ENCODE measurements at regions not wholly inside any gene's neighbourhood (a gene's known extent, or its start where the extent isn't known, plus 50 kb on each side); places are given as distances from the start of the nearest gene placed in this dataset.

- H3K9me3 ChIP-seq (ENCODE audit: control insufficient read depth in 2 of 2, insufficient read depth in 1 of 2, low read length in 1 of 2) = no peaks in the 10 kb centered on the region
- no peak overlapping the region for H3K4me3 ChIP-seq (ENCODE audit: low read length in 2 of 2)
- no peak overlapping the region for H3K27ac ChIP-seq (ENCODE audit: low read depth in 1 of 2, low read length in 1 of 2)
- no peak for DNase-seq (ENCODE audit: low read depth in 6 of 9, low spot score in 9 of 9)
- WGBS = 6% methylated on average over 3 of the region's 3 CpGs
- H3K4me1 ChIP-seq (ENCODE audit: control insufficient read depth in 2 of 2, insufficient read depth in 2 of 2, low read length in 2 of 2) = no peaks in the 10 kb centered on the region
- no peaks in the 10 kb centered on the region for H3K27me3 ChIP-seq (ENCODE audit: control insufficient read depth in 2 of 2, insufficient read depth in 1 of 2, low read length in 1 of 2)
- no peaks in the 10 kb centered on the region for H3K36me3 ChIP-seq (ENCODE audit: control insufficient read depth in 2 of 2, insufficient read depth in 2 of 2, low read length in 1 of 2)
Observed at GRCh38 chr16:48047720-48048119, 108.1 kb downstream of the ABCC12 start.

- Histone ChIP-seq H3K4me1 (ENCODE audit: control insufficient read depth in 2 of 2, insufficient read depth in 2 of 2, low read length in 2 of 2) (no peaks in the 10 kb centered on the region), H3K9me3 (ENCODE audit: control insufficient read depth in 2 of 2, insufficient read depth in 1 of 2, low read length in 1 of 2) (no peaks in the 10 kb centered on the region), H3K4me3 (ENCODE audit: low read length in 2 of 2) (no peak overlapping the region), H3K27ac (ENCODE audit: low read depth in 1 of 2, low read length in 1 of 2) (no peak overlapping the region), H3K36me3 (ENCODE audit: control insufficient read depth in 2 of 2, insufficient read depth in 2 of 2, low read length in 1 of 2) (no peaks in the 10 kb centered on the region), H3K27me3 (ENCODE audit: control insufficient read depth in 2 of 2, insufficient read depth in 1 of 2, low read length in 1 of 2) (no peaks in the 10 kb centered on the region)
- no peak for DNase-seq (ENCODE audit: low read depth in 6 of 9, low spot score in 9 of 9)
- 74% methylated on average over 3 of the region's 3 CpGs for WGBS
Observed at GRCh38 chr16:48047241-48047640, 108.6 kb downstream of the ABCC12 start.

- Histone ChIP-seq H3K9me3 (ENCODE audit: control insufficient read depth in 2 of 2, insufficient read depth in 1 of 2, low read length in 1 of 2) (no peaks in the 10 kb centered on the region), H3K36me3 (ENCODE audit: control insufficient read depth in 2 of 2, insufficient read depth in 2 of 2, low read length in 1 of 2) (no peaks in the 10 kb centered on the region), H3K27ac (ENCODE audit: low read depth in 1 of 2, low read length in 1 of 2) (no peak overlapping the region), H3K4me3 (ENCODE audit: low read length in 2 of 2) (no peak overlapping the region), H3K27me3 (ENCODE audit: control insufficient read depth in 2 of 2, insufficient read depth in 1 of 2, low read length in 1 of 2) (no peaks in the 10 kb centered on the region), H3K4me1 (ENCODE audit: control insufficient read depth in 2 of 2, insufficient read depth in 2 of 2, low read length in 2 of 2) (no peaks in the 10 kb centered on the region)
- DNase-seq (ENCODE audit: low read depth in 6 of 9, low spot score in 9 of 9) = no peak
- 92% methylated on average over 1 of the region's 1 CpG for WGBS
Observed at GRCh38 chr16:48044117-48044516, 111.7 kb downstream of the ABCC12 start.

DNA sequence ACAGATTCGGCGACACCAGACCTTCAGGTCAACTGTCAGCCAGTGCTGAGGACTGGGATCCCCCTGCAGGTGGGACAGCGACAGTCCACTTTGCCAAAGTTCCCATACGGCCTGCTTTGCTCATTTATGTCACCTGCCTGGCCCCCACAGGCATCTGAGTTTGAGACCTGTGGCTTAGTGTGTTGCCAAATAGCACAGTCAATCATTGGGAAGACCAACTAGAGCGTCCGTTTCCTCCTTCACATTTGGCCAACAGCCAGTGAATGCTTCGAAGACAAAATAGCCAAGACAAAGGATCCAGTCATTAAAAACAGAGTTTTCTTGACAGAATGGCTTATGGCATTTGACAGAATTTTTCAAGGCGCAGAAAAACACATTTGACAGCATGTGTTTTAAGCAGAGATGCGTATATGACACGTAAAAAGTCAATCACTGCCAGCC, 113.8 kb downstream of the ABCC12 start:
- Histone ChIP-seq H3K36me3 (ENCODE audit: control insufficient read depth in 2 of 2, insufficient read depth in 2 of 2, low read length in 1 of 2) (no peaks in the 10 kb centered on the region), H3K4me3 (ENCODE audit: low read length in 2 of 2) (no peak overlapping the region), H3K27me3 (ENCODE audit: control insufficient read depth in 2 of 2, insufficient read depth in 1 of 2, low read length in 1 of 2) (no peaks in the 10 kb centered on the region), H3K27ac (ENCODE audit: low read depth in 1 of 2, low read length in 1 of 2) (no peak overlapping the region), H3K9me3 (ENCODE audit: control insufficient read depth in 2 of 2, insufficient read depth in 1 of 2, low read length in 1 of 2) (no peaks in the 10 kb centered on the region), H3K4me1 (ENCODE audit: control insufficient read depth in 2 of 2, insufficient read depth in 2 of 2, low read length in 2 of 2) (no peaks in the 10 kb centered on the region)
- 72% methylated on average over 10 of the region's 10 CpGs for WGBS
- no peak for DNase-seq (ENCODE audit: low read depth in 6 of 9, low spot score in 9 of 9)

DNA sequence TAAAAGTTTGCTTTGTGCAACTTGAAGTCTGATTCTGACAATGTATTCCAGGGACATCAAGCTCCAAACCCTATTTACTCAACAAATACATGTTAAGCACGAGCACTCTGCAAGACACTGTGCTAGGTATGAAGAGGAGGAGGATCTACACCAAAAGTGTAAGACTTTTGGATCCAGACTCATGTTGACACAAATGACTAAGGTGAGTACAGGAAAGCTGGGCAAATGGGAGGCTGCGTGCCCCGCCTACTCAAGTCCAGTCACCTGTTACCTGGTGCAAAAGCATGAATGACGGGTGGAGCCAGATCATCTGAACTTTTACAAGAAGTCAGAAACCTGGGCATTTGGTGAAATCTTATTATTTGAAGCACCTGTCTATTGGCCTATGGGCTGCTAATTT, 120.7 kb downstream of the ABCC12 start:
- 94% methylated on average over 4 of the region's 4 CpGs for WGBS
- Histone ChIP-seq H3K36me3 (ENCODE audit: control insufficient read depth in 2 of 2, insufficient read depth in 2 of 2, low read length in 1 of 2) (no peaks in the 10 kb centered on the region), H3K9me3 (ENCODE audit: control insufficient read depth in 2 of 2, insufficient read depth in 1 of 2, low read length in 1 of 2) (no peaks in the 10 kb centered on the region), H3K4me3 (ENCODE audit: low read length in 2 of 2) (no peak overlapping the region), H3K4me1 (ENCODE audit: control insufficient read depth in 2 of 2, insufficient read depth in 2 of 2, low read length in 2 of 2) (no peaks in the 10 kb centered on the region), H3K27ac (ENCODE audit: low read depth in 1 of 2, low read length in 1 of 2) (no peak overlapping the region), H3K27me3 (ENCODE audit: control insufficient read depth in 2 of 2, insufficient read depth in 1 of 2, low read length in 1 of 2) (no peaks in the 10 kb centered on the region)
- no peak for DNase-seq (ENCODE audit: low read depth in 6 of 9, low spot score in 9 of 9)

GRCh38 chr16:48030926-48031325, 124.9 kb downstream of the ABCC12 start:
- no peaks in the 10 kb centered on the region for H3K27me3 ChIP-seq (ENCODE audit: control insufficient read depth in 2 of 2, insufficient read depth in 1 of 2, low read length in 1 of 2)
- 93% methylated on average over 6 of the region's 6 CpGs for WGBS
- no peaks in the 10 kb centered on the region for H3K9me3 ChIP-seq (ENCODE audit: control insufficient read depth in 2 of 2, insufficient read depth in 1 of 2, low read length in 1 of 2)
- H3K4me1 ChIP-seq (ENCODE audit: control insufficient read depth in 2 of 2, insufficient read depth in 2 of 2, low read length in 2 of 2) = no peaks in the 10 kb centered on the region
- no peak for DNase-seq (ENCODE audit: low read depth in 6 of 9, low spot score in 9 of 9)
- H3K27ac ChIP-seq (ENCODE audit: low read depth in 1 of 2, low read length in 1 of 2) = no peak overlapping the region
- no peak overlapping the region for H3K4me3 ChIP-seq (ENCODE audit: low read length in 2 of 2)
- H3K36me3 ChIP-seq (ENCODE audit: control insufficient read depth in 2 of 2, insufficient read depth in 2 of 2, low read length in 1 of 2) = no peaks in the 10 kb centered on the region

DNA sequence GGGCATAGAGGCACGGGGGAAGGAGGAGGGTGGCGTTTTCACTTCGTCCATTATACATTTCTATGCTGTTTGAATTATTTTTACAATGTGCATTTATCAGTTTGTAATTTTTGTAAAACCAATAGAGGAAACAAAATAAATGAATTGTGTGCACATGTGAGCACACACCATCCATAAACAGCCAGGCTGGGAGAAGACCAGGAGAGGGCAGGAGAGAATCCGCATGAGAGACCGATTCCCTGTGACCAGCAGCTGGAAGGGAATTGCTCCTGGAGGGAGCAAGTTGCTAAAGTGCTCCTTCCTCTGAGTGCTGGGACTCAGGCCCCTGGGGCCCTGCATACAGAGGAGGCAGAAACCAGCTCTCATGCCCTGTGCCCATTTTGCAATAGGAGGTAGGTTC, 126.0 kb downstream of the ABCC12 start:
- 92% methylated on average over 5 of the region's 5 CpGs for WGBS
- H3K27ac ChIP-seq (ENCODE audit: low read depth in 1 of 2, low read length in 1 of 2) = no peak overlapping the region

DNA sequence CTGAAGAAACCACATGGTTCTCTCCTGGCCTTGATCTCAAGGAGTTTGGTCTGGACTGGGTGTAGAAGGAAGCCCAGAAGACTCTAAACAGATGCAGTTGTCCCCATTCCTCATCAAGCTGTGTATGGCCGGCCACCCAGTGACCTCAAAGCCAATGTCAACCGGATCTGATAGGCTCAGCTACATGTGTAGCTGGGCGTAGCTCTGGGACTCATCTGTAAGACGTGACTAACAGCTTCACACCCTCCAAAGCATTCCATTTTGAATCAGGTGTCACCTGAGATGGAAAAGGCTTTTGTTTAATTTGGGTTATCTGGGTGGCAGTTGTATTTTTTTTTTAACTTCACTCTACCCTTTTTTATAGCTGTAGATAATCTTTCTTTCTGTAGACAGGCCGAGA, 130.4 kb downstream of the ABCC12 start:
- Histone ChIP-seq H3K27ac (ENCODE audit: low read depth in 1 of 2, low read length in 1 of 2) (no peak overlapping the region), H3K9me3 (ENCODE audit: control insufficient read depth in 2 of 2, insufficient read depth in 1 of 2, low read length in 1 of 2) (no peaks in the 10 kb centered on the region), H3K27me3 (ENCODE audit: control insufficient read depth in 2 of 2, insufficient read depth in 1 of 2, low read length in 1 of 2) (no peaks in the 10 kb centered on the region), H3K4me1 (ENCODE audit: control insufficient read depth in 2 of 2, insufficient read depth in 2 of 2, low read length in 2 of 2) (no peaks in the 10 kb centered on the region), H3K36me3 (ENCODE audit: control insufficient read depth in 2 of 2, insufficient read depth in 2 of 2, low read length in 1 of 2) (no peaks in the 10 kb centered on the region), H3K4me3 (ENCODE audit: low read length in 2 of 2) (no peak overlapping the region)
- no peak for DNase-seq (ENCODE audit: low read depth in 6 of 9, low spot score in 9 of 9)
- 85% methylated on average over 5 of the region's 5 CpGs for WGBS

More for the DNA sequence above, 126.0 kb downstream of the ABCC12 start:
- no peak for DNase-seq (ENCODE audit: low read depth in 6 of 9, low spot score in 9 of 9)
- Histone ChIP-seq H3K4me3 (ENCODE audit: low read length in 2 of 2) (no peak overlapping the region), H3K9me3 (ENCODE audit: control insufficient read depth in 2 of 2, insufficient read depth in 1 of 2, low read length in 1 of 2) (no peaks in the 10 kb centered on the region), H3K27me3 (ENCODE audit: control insufficient read depth in 2 of 2, insufficient read depth in 1 of 2, low read length in 1 of 2) (no peaks in the 10 kb centered on the region), H3K4me1 (ENCODE audit: control insufficient read depth in 2 of 2, insufficient read depth in 2 of 2, low read length in 2 of 2) (no peaks in the 10 kb centered on the region), H3K36me3 (ENCODE audit: control insufficient read depth in 2 of 2, insufficient read depth in 2 of 2, low read length in 1 of 2) (no peaks in the 10 kb centered on the region)

DNA sequence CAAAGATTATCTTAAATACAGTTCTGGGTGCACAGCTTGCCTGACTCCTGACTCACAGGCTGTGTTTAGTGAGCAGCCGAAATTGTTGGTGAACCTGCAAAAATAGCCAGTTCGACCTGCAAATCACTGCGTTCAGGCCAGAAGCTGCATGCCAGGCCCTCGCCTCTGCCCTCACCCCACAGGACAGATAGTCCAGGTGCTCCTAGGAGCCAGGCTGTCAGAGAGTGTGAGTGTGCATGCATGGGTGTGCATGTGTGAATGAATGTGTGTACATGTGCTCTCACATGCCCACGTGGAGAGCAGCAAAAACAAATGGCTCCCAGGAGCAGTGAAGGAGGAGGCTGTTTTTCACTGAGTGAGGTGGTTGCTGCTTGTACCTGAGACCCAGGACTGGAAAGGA, 131.8 kb downstream of the ABCC12 start:
- WGBS = 86% methylated on average over 5 of the region's 5 CpGs
- Histone ChIP-seq H3K4me1 (ENCODE audit: control insufficient read depth in 2 of 2, insufficient read depth in 2 of 2, low read length in 2 of 2) (no peaks in the 10 kb centered on the region), H3K27me3 (ENCODE audit: control insufficient read depth in 2 of 2, insufficient read depth in 1 of 2, low read length in 1 of 2) (no peaks in the 10 kb centered on the region), H3K9me3 (ENCODE audit: control insufficient read depth in 2 of 2, insufficient read depth in 1 of 2, low read length in 1 of 2) (no peaks in the 10 kb centered on the region), H3K4me3 (ENCODE audit: low read length in 2 of 2) (no peak overlapping the region), H3K36me3 (ENCODE audit: control insufficient read depth in 2 of 2, insufficient read depth in 2 of 2, low read length in 1 of 2) (no peaks in the 10 kb centered on the region), H3K27ac (ENCODE audit: low read depth in 1 of 2, low read length in 1 of 2) (no peak overlapping the region)
- DNase-seq (ENCODE audit: low read depth in 6 of 9, low spot score in 9 of 9) = no peak

- WGBS = 95% methylated on average over 5 of the region's 5 CpGs
- H3K27me3 ChIP-seq (ENCODE audit: control insufficient read depth in 2 of 2, insufficient read depth in 1 of 2, low read length in 1 of 2) = no peaks in the 10 kb centered on the region
- no peak for DNase-seq (ENCODE audit: low read depth in 6 of 9, low spot score in 9 of 9)
- no peak overlapping the region for H3K4me3 ChIP-seq (ENCODE audit: low read length in 2 of 2)
- no peak overlapping the region for H3K27ac ChIP-seq (ENCODE audit: low read depth in 1 of 2, low read length in 1 of 2)
- no peaks in the 10 kb centered on the region for H3K9me3 ChIP-seq (ENCODE audit: control insufficient read depth in 2 of 2, insufficient read depth in 1 of 2, low read length in 1 of 2)
- H3K36me3 ChIP-seq (ENCODE audit: control insufficient read depth in 2 of 2, insufficient read depth in 2 of 2, low read length in 1 of 2) = no peaks in the 10 kb centered on the region
- H3K4me1 ChIP-seq (ENCODE audit: control insufficient read depth in 2 of 2, insufficient read depth in 2 of 2, low read length in 2 of 2) = no peaks in the 10 kb centered on the region
Observed at GRCh38 chr16:48022496-48022895, 133.3 kb downstream of the ABCC12 start.
